T follicular helper cell (primary cell): ENCODE measurements at regions not wholly inside any gene's neighbourhood (a gene's known extent, or its start where the extent isn't known, plus 50 kb on each side); places are given as distances from the start of the nearest gene placed in this dataset.

ENCODE experiments used
- DNase-seq: peaks from one replicate; pipeline ENCODE4 v3.0.0-alpha.2; 2020; ENCODE audit warnings: low read depth

DNA sequence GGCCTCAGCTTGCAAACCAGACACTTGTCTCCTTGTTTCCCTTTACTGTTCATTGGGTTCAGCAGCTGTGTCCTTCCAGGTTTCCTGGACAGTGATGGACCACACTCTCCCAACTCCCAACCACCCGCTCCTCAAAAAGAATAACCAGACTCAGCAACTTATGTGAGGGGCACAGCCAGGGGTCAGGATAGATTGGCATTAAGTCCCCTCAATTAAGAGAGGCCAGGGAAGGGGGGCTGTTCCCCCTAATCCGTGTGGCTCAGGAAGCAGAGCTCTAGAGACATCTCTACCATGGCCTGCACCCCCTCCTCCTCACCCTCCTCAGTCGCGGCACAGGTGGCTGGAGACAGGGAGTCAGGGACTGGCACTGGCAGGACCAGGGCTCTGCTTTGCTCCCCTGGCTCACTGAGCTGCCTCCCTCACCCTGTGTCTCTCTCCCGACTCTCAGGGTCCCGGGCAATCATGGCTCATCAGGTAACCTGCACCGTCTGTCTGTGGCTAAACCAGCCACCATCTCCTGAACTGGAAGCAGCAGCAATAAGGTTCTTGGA, 111.7 kb downstream of the ZNF280B start:
- DNase-seq = no peak

DNA sequence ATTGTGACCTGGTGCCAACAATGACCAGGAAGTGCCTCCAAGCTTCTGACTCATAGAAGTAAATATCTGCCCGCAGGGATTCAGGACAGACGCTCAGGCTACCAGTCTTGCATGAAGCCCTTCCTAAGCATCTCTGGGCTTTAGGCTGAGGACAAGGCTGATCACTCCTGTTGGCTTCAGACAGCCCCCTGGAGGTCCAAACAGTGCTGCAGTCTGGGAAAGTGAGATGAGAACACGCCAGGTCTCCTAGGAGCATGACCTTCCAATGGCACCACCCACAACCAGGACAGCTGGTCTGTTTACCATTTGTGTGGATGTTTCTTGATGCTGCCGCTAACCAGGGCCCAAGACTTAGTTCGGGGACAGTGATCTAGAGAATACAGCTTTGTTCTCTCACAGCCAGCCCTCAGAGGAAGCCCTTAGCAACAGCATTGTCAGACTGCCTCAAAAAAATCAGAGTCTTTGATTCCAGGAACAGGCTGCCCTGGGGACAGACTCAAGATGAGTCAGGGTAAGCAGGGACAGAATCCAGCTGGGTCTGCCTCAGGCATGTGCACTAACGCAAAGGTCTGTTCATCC, 111.2 kb downstream of the ZNF280B start:
- no peak for DNase-seq

DNA sequence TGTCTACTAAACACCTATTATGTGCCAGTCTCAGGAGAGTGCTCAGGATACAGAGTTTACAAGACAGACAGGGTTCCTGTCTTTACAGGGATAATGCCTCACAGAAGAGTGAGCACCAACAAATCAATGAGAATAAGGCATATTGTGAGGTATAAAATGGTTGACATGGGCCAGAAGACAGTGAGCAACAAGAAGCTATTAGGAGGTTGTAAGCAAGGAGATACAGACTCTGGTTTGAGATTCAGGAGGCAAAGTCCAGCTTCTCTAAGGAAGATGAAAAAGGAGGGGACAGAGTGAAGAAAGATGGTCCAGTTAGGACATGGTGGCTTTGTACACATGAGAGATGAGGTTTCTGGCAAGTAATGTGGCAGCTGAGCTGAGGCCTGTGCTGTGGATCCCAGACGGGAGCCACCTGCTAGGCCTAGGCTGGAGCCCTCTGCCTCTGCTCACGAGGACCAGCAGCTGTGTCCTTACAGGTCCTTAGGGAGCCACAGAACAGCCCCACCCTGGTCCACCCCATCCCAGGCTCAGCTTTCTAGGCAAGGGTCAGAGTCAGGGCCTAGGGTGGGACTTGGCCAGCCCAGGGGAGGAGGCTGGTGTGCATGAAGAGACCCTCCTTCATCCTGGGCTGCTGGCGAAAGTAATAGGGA, 110.5 kb downstream of the ZNF280B start:
- DNase-seq = no peak

DNA sequence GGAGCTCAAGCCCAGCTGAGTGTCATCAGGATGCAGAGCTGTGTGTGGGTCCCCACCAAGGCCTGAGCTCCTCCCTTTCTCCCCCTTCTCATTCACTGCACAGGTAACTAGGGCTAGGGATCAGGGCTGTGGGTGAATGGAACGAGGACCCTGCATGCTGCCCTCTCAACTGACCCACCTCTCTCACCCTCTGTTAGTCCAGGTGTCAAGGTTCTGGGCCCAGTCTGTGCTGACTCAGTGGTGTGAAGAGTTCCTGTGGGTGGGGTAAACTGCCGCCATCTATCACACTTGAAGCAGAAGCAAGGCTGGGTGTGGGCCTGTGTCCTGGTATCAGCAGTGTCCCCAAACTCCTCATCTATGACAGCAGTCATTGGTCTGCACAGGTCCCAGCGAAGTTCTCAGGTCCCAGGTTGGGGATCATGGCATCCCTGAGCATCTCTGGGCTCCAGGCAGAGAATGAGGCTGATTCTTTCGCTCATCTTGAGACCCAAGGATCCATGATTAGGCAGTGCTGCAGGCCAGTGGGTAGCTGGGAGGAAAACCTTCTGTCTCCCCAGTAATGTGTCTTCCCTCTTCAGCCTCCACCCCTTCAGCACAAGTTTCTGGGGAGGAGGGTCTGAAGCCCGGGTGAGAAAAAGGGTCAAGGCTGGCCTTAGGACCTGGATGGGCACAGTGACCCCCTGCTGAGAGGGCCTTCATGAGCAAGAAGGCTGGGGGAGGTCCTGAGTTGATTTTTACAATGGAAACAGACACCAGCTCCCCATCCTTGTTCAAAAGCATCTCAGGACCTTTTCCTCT, 109.8 kb downstream of the ZNF280B start:
- no peak for DNase-seq

DNA sequence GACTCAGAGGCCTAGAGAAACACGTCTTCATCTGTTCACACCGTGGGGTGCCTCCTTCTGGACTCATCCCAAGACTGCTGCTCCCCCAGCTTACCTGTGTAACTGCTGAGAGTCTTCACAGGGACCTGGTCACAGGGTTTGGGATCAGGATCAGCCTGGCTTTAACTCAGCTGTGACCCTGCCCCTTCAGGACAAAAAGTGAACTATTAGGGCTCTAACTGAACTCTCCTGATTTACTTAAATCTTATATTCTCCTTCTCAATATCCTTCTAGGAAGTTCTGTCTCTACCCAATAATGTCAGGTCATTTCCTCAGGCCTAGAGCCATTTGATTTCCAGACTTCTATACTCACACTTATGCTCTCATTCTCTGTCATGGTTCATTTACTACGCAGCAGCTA, 108.4 kb downstream of the ZNF280B start:
- DNase-seq = no peak

DNA sequence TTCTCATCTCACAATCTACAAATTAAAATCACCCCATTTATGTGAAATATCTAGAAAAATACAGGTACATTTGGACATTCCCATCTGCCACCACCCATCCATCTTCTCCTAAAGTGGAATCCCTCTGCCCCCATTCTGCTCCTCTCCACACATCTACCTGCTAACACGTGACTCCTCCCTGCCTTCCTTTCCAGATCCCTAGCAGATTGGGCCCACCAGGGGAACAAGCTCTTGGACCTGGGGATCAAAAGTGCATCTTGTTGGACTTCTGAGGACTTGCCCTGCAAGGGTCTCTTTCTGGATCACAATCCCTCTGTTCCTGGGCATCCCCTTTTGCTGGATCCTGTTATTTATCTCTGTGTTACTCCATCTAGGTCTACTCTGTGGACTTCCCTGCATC, 107.6 kb downstream of the ZNF280B start:
- DNase-seq = no peak

DNA sequence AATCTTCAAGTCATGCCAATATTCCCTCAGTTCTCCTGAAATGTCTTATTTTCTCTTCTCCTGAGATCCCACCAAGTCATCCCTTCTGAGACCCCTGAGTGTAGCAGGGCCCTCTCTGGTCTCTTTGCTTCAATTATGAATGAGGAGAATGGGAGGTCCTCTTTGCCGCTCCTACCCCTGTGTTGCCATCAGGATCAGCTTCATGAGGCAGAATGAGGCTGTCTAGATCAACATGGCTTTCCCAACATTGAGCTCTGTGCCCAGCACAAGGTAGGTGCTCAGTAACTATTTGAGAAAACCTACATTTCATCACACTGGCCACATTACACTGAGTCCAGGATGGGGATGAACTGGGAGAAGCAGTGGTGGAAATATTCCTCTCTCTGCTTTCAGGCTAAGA, 107.2 kb downstream of the ZNF280B start:
- no peak for DNase-seq

DNA sequence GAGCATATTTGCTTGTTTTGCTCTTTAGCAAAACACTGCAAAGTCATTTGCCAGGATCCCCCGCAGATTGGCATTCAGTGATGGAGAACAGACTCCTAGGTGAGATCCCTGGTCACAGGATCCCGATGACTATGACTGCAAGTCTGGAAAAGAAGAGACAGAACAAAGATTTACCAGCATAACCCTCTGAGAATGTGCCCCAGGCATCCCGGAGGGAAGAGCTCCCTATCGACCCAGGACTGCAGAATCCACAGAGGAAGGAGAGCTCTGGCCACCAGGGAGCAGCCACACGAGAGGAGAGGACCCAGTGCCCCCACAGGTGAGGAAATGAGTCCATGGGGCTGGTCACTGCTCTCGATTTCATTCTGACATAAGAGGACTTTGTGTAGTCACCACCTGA, 105.2 kb downstream of the ZNF280B start:
- DNase-seq = no peak

DNA sequence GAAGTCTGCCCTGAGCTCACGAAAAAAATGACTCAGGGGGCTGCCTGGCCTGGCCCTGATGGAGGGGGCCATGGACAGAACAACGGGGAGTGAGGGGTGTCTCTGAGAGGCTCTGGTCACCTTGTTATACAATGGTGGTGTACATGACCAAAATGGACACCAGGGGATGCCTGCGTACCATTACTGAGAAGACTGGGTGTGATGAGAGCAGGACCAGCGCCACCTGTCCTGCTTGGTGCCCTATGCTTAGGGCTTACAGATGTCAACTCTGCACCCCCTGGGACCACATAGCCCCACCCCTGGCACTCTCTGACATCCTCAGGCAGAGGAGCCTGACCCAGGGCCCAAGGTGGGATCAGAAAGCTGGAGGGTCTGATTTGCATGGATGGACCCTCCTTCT, 104.8 kb downstream of the ZNF280B start:
- no peak for DNase-seq

DNA sequence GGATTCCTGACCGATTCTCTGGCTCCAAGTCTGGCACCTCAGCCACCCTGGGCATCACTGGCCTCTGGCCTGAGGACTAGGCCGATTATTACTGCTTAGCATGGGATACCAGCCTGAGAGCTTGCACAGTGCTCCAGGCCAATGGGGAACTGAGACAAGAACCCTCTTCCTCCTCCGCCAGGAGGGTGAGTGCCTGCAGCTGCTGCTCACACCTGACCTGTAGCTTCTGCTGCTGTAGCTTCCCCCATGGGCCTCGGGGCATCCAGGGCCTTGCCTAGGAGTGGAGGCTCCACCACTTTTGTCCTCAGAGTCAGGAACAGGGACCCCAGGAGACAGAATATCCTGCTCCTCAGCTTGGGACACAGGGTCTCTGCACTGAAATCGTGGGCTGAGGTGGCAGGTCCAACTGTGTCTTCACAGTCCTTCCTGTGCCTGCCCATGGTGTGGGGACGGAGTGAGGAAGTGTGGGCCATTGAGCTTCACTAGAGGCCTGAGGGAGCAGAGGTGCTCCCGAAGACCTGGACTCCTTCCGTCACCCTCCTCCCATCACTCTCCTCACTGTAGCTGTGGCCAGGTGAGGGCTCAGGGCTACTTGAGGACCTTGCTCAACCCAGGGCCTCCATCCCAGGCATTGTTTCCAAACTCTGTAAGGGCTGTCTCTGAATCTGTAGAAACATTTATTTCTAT, 103.8 kb downstream of the ZNF280B start:
- no peak for DNase-seq

DNA sequence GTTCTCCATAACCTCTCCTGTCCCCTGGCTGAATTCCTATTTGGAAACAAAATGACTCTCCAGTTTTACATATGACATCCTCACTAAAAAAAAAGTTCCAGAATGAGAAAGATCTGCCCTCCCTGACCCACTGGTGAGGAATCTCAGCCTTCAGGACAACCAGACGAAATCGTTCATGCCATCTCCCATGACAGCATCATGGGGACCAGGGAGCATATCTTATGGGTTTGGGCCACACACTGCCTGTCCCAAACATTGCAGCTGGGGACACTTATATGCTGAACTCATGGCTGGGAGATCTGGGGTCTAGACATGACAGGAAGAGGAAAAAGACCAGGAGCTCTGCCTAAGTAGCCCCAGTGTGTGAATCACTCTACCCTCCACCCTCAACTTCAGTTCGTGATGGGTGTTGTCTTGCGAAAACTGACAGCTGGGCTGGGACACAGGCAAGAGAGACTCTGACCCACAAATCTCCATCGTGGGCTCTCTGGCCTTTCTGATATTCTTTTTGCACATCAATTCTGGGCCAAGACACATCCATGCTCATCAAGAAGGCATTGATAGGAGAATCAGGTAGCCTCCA, 102.0 kb downstream of the ZNF280B start:
- no peak for DNase-seq

DNA sequence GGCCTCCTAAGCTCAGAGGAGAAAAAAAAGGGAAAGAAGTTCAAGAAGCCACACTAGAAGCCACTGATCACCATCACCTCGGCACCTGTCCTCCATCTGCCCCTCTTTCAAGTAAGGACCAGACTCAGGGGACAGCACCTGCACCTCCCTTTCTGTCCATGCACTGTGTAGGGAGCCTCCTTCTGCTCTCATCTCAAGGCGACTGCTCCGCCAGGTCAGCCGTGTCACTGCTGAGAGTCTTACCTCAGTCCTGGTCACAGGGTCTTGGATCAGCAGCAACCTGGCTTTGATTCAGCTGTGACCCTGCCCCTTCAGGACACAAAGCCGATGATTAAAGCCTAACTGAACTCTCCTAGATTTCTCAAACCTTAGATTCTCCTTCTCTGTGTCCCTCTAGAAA, 101.5 kb downstream of the ZNF280B start:
- DNase-seq = no peak

DNA sequence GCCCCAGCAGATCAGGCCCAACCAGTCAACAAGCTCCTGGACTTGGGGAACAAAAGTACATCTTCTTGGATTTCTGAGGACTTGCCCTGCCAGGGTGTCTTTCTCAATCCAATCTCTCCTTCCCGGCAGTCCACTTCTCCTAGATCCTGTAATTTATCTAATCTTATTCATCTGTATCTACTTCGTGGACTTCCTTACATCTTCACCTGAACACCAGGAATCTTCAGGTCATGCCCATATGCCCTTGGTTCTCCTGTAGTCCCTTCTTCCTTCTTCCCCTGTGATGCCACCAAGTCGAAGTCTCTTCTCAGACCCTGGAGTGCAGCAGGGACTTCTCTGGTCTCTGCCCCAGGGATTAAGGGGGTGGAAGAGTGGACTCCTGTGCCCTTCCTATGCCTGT, 100.3 kb downstream of the ZNF280B start:
- no peak for DNase-seq

DNA sequence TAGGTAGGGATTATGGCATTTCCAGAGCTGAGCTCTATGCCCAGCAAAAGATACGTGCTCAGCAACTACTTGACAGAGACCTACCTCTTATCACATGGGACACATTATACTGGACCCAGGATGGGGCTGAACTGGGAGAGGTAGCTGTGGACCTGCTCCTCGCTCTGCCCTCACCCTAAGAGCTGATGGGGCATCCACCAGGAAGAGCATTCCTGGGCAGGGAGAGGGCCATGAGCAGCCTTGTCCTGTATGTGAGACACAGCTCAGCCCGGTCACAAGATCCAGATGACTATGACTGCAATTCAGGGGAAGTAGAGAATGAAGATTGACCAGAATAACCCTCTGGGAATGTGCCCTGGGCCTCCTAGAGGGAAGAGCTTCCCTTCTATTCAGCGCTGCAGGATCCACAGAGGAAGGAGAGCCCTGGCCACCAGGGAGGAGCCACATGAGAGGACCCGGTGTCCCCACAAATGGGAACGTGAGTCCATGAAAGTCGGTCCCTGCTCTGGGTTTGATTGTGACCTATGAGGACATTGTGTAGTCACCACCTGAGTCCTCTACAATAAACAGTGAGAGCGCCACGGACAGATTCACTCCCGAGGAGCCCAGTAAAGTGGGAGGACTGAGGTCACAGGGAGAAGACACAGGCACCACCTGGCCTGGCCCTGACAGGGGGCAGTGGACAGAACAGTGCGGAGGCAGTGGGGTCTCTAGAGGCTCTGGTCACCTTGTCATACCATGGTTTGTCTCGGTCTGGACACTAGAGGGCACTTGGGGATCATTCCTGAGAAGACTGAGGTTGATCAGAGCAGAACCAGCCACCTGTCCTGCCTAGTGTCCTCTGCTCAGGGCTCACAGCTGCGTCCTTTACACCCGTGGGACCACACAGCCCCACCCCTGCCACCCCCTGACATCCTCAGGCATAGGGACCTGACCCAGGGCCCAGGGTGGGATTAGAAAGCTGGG, 99.5 kb downstream of the ZNF280B start:
- no peak for DNase-seq

DNA sequence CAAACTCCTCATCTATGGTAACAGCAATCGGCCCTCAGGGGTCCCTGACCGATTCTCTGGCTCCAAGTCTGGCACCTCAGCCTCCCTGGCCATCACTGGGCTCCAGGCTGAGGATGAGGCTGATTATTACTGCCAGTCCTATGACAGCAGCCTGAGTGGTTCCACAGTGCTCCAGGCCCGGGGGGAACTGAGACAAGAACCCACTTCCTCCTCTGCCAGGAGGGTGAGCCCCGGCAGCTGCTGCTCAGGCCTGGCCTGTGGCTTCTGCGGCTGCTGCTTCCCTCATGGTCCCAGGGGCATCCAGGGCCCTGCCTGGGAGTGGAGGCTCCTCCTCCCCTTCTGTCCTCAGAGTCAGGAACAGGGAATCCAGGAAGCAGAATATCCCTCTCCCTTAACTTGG, 98.4 kb downstream of the ZNF280B start:
- no peak for DNase-seq

DNA sequence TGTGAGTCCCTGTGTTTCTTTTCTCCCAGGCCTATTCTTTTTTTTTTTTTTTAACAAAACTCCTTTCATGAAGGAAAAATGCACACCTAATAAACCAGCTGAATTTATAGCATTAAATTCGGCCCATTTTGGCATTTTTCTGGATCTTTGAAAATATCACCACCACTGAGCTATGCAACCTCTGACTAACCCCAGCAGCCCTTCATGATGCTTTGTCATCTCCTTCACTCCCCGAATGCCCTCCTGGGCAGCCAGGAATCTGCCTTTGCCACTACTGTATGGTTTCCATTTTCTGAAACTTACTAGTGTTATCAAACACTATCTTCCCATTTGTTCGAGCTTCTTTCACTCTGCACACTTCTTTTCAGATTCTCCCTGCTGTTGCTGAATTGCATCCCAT, 97.9 kb downstream of the ZNF280B start:
- no peak for DNase-seq

DNA sequence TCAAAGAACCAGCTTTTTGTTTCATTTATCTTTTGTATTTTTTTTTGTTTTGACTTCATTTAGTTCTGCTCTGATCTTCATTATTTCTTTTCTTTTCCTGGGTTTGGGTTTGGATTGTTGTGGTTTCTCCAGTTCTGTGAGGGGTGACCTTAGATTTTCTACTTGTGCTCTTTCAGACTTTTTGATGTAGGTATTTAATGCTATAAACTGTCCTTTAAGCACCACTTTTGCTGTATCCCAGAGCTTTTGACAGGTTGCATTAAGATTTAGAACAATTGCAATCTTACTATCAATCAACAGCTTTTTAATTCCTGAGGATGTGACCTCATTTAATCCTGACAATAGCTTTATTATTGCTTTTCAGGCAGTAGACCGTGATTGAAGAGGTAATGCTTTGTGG, 94.3 kb downstream of the ZNF280B start:
- DNase-seq = no peak

DNA sequence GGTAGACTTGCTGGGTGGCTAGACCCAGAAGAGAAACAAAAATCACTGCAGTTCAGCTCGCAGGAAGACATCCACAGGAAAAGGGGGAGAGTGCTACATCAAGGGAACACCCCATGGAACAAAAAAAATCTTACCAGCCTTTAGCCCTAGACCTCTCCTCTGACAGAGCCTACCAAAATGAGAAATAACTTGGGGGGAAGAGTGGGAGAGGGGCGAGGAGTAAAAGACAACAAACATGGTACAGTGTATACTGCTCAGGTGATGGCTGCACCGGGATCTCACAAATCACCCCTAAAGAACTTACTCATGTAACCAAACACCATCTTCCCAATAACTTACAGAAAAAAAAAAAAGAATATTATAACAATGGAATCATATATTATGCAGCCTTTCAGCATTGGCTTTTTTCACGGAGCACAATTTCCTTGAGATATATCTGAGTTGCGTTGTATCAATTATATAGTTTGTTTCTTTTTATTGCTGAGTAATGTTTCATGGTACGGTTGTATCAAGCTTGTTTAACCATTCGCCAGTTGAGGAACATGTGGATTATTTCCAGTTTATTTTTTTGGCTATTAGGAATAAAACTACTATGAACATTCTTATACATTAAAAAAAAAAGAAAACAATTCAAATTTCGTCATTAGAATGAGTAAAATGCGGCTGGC, 90.9 kb downstream of the ZNF280B start:
- DNase-seq = no peak

DNA sequence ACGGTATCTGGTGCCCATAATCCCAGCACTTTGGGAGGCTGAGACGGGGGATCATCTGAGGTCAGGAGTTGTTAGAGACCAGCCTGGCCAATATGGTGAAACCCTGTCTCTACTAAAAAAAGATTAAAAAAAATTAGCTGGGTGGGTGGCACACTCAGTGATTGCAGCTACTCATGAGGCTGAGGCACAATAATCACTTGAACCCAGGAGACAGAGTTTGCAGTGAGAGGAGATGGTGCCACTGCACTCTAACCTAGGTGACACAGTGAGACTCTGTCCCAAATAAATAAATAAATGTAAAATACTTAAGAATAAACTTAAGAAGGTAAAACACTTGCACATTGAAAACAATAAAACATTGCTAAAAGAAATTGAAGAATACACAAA, 90.4 kb downstream of the ZNF280B start:
- DNase-seq = no peak

DNA sequence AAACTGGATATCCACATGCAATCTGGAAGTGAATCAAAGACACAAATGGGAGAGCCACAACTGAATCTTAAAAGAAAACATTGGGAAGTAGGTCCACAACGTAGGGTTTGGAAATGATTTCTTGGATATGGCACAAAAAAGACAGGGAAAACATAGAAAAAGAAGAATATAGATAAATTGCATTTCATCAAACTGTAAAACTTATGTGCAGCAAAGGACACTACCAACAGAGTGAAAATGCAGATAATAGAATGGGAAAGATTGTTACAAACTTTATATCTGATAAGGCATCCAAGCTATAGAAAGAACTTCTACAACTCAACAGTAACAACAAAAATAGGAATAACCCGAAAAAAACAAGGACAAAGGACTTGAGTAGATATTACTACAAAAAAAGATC, 89.6 kb downstream of the ZNF280B start:
- no peak for DNase-seq
